ENCODE measurements at regions not wholly inside any gene's neighbourhood (a gene's known extent, or its start where the extent isn't known, plus 50 kb on each side); places are given as distances from the start of the nearest gene placed in this dataset.
A peak's percentile ranks its signal among the peaks of the same experiment; 100 is the strongest.

DNA sequence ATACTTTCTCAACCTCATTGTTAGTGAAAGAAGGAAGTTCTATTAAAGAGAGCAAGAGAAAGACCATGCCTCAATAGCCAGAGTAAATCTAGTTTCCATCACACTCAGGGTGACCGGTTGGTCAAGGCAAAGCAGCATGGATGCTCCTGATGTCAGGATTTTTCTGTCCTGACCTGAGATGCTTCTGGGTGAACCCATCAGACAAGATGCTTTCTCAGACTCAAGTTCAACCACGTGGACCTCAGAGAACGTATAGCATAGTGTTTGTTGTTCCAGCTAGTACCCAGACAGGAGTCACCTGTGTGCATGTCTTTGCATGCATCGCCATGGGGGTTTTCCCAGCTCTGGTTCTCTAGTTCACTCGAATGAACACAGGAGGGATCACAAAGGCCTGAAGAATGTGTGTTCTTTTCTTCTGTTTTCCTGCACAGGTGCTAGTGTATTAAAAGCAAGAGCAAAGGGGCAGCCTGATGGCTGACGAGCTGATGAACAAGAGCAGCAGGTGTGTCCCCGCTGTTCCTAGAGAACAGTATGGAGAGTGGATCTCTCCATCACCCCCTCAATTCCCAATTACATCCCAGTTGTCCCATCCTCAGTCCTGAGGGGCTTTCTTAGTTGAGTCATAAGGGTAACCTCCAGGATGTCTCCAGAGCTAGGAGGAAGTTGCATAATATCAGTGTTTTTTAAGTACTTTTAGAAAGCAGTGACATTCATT, 110.5 kb upstream of the ENPP6 start:
- Histone ChIP-seq H3K36me3 (ENCODE audit: control insufficient read depth, insufficient read depth, low read length) (no peaks in the 10 kb centered on the region), H3K27me3 (replicated peaks; ENCODE audit: control insufficient read depth, insufficient read depth, low read length) (no peaks in the 10 kb centered on the region), H3K4me3 (replicated peaks; ENCODE audit: low read depth, low read length) (no peak overlapping the region)
- TF ChIP-seq, protein P1, sequence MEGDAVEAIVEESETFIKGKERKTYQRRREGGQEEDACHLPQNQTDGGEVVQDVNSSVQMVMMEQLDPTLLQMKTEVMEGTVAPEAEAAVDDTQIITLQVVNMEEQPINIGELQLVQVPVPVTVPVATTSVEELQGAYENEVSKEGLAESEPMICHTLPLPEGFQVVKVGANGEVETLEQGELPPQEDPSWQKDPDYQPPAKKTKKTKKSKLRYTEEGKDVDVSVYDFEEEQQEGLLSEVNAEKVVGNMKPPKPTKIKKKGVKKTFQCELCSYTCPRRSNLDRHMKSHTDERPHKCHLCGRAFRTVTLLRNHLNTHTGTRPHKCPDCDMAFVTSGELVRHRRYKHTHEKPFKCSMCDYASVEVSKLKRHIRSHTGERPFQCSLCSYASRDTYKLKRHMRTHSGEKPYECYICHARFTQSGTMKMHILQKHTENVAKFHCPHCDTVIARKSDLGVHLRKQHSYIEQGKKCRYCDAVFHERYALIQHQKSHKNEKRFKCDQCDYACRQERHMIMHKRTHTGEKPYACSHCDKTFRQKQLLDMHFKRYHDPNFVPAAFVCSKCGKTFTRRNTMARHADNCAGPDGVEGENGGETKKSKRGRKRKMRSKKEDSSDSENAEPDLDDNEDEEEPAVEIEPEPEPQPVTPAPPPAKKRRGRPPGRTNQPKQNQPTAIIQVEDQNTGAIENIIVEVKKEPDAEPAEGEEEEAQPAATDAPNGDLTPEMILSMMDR (IDR thresholded peaks at IDR 0.05; ENCODE audit: insufficient read depth, low read length, poor library complexity, severe bottlenecking), result no peak
- DNase-seq (ENCODE audit: extremely low read depth, insufficient read length), result peak; percentile 76

DNA sequence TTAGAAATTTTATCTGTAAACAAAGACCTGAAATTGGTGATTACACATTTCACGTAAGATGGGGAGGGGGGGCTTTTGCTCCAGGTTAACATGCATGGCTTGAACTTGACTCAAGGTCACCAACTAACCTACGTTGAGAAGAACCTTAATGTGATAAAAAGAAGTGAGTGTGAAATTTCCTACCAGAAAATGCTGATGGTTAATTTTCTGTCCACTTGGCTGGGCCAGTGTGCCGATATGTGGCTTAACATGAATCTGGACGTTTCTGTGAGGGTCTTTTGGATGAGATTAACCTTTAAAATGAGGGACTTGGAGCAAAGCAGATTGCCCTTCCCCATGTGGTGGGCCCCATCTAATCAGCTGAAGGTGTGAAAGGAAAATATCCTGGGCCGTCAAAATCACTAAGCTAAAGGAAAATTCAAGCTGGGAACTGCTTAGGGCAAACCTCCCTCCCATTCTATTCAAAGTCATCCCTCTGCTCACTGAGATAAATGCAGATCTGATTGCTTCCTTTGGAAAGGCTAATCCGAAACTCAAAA, 107.3 kb upstream of the ENPP6 start:
- Histone ChIP-seq H3K36me3 (ENCODE audit: control insufficient read depth, insufficient read depth, low read length) (no peaks in the 10 kb centered on the region), H3K27me3 (replicated peaks; ENCODE audit: control insufficient read depth, insufficient read depth, low read length) (no peaks in the 10 kb centered on the region), H3K4me3 (replicated peaks; ENCODE audit: low read depth, low read length) (no peak overlapping the region)
- no peak for DNase-seq (ENCODE audit: extremely low read depth, insufficient read length)
- TF ChIP-seq, protein P1 (IDR thresholded peaks at IDR 0.05; ENCODE audit: insufficient read depth, low read length, poor library complexity, severe bottlenecking), result no peak

DNA sequence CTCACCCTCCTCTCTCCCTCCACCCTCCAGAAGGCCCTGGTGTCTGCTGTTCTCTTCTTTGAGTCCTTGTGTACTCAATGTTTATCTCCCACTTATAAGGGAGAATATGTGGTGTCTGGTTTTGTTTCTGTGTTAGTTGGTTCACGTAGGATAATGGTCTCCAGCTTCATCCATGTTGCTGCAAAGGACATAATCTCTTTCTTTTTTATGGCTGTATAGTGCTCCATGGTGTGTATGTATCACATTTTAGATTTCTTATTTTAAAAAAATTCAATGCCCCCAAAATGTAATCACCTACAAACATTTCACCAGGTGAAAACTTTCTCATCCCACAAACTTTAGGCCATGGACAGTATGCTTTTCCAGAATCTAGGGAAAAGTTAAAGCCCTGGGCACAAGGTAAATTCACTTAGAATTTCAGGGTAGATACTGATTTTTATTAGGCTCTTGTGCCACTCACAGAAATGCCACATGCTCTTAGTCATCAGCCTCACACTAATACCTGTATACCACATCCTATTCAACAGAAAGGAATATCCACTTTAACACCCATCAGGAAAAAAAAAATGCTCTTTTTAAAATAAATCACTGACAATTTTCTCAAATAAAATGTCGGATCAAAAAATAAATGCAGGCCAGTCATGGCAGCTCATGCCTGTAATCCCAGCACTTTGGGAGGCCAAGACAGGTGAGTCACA, 104.8 kb upstream of the ENPP6 start:
- TF ChIP-seq, protein P1 (IDR thresholded peaks at IDR 0.05; ENCODE audit: insufficient read depth, low read length, poor library complexity, severe bottlenecking), result no peak
- Histone ChIP-seq H3K4me3 (replicated peaks; ENCODE audit: low read depth, low read length) (no peak overlapping the region), H3K36me3 (ENCODE audit: control insufficient read depth, insufficient read depth, low read length) (no peaks in the 10 kb centered on the region), H3K27me3 (replicated peaks; ENCODE audit: control insufficient read depth, insufficient read depth, low read length) (no peaks in the 10 kb centered on the region)
- no peak for DNase-seq (ENCODE audit: extremely low read depth, insufficient read length)

DNA sequence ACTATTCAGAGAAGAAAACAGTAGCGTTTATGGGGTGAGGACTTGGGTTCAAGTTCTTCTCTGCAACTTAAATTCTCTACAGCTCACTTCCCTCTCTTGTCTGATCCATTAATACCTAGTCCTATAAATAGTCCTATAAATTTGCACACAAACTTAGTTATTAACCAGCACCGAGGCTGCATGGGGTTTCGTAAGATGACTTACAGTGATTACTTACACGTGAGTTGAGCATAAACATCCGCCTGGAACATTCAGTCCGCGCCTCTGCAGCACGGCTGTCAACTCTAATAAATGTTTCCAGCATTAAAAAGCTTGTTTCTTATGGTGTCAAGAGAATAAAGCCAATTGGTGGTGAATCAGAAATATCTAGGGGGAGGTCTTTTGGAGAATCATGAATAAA, 103.0 kb upstream of the ENPP6 start:
- TF ChIP-seq, protein P1 (IDR thresholded peaks at IDR 0.05; ENCODE audit: insufficient read depth, low read length, poor library complexity, severe bottlenecking), result no peak
- no peaks in the 10 kb centered on the region for H3K36me3 ChIP-seq (ENCODE audit: control insufficient read depth, insufficient read depth, low read length)

DNA sequence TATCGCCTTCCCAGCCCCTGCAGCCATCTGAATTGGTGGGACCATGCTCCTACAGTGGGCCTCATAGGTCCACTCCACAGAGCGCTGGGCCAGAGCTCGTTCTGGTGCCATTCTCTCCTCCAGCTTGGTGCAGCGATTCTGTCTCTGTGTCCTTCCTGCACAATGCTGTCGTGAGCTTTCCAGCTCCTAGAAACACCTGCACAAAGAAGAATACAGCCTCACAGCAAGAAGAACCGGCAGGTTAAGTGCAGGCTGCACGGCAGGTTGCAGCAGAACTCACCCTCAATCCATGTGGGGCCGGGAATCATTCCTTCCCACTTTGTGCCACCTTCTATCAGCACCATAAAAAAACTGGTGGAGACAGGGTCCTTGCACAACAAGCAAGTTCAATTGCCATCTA, 101.2 kb upstream of the ENPP6 start:
- Histone ChIP-seq H3K36me3 (ENCODE audit: control insufficient read depth, insufficient read depth, low read length) (no peaks in the 10 kb centered on the region), H3K4me3 (replicated peaks; ENCODE audit: low read depth, low read length) (no peak overlapping the region), H3K27me3 (replicated peaks; ENCODE audit: control insufficient read depth, insufficient read depth, low read length) (no peaks in the 10 kb centered on the region)
- peak; percentile 58 for DNase-seq (ENCODE audit: extremely low read depth, insufficient read length)
- TF ChIP-seq, protein P1 (IDR thresholded peaks at IDR 0.05; ENCODE audit: insufficient read depth, low read length, poor library complexity, severe bottlenecking), result no peak

More for the DNA sequence above, 103.0 kb upstream of the ENPP6 start:
- Histone ChIP-seq H3K4me3 (replicated peaks; ENCODE audit: low read depth, low read length) (no peak overlapping the region), H3K27me3 (replicated peaks; ENCODE audit: control insufficient read depth, insufficient read depth, low read length) (no peaks in the 10 kb centered on the region)
- no peak for DNase-seq (ENCODE audit: extremely low read depth, insufficient read length)
